Neural progenitor cell (in vitro differentiated cells): ENCODE measurements at regions not wholly inside any gene's neighbourhood (a gene's known extent, or its start where the extent isn't known, plus 50 kb on each side); places are given as distances from the start of the nearest gene placed in this dataset.

Experiments
- DNase-seq: peaks from one replicate; pipeline ENCODE4 v3.0.0-alpha.2; 2016; ENCODE audit warnings: low spot score
- H2AFZ ChIP-seq: fragments of 200-600 bp; sonication (generic); replicated peaks from 2 replicates; pipeline ENCODE4 v1.6.1; 2016; ENCODE audit warnings: antibody characterized with exemption
- H3F3A ChIP-seq: fragments of 200-600 bp; sonication (generic); 2 replicates; pipeline ENCODE4 v1.6.1; 2016; ENCODE audit warnings: antibody characterized with exemption, low read depth
- H3K27ac ChIP-seq: fragments of 200-600 bp; sonication (generic); 2 replicates; pipeline ENCODE4 v1.5.1; 2016; ENCODE audit warnings: mild to moderate bottlenecking
- H3K27me3 ChIP-seq: fragments of 200-600 bp; sonication (generic); 2 replicates; pipeline ENCODE4 v1.6.1; 2016; ENCODE audit warnings: mild to moderate bottlenecking, moderate library complexity
- H3K36me3 ChIP-seq: fragments of 200-600 bp; sonication (generic); 2 replicates; pipeline ENCODE4 v1.5.1; 2016
- H3K4me1 ChIP-seq: fragments of 200-600 bp; sonication (generic); 2 replicates; pipeline ENCODE4 v1.6.1; 2016; ENCODE audit warnings: mixed run types
- H3K4me2 ChIP-seq: fragments of 200-600 bp; sonication (generic); 2 replicates; pipeline ENCODE4 v1.6.1; 2016
- H3K4me3 ChIP-seq: fragments of 200-600 bp; sonication (generic); 2 replicates; pipeline ENCODE4 v1.5.1; 2016
- H3K79me2 ChIP-seq: fragments of 200-600 bp; sonication (generic); 2 replicates; pipeline ENCODE4 v1.6.1; 2016; ENCODE audit warnings: low read depth
- H3K9ac ChIP-seq: fragments of 200-600 bp; sonication (generic); 2 replicates; pipeline ENCODE4 v1.6.1; 2016
- H3K9me3 ChIP-seq: fragments of 200-600 bp; sonication (generic); 2 replicates; pipeline ENCODE4 v1.5.1; 2016; ENCODE audit warnings: low read depth
- H4K20me1 ChIP-seq: fragments of 200-600 bp; sonication (generic); 2 replicates; pipeline ENCODE4 v1.6.1; 2016; ENCODE audit warnings: low read depth
- H3K27ac Mint-ChIP-seq: 3 replicates; pipeline ENCODE4 v1.8.0; 2021; ENCODE audit warnings: mixed read lengths
- H3K27me3 Mint-ChIP-seq: 2 replicates; pipeline ENCODE4 v1.8.0; 2022; ENCODE audit warnings: low read depth, mild to moderate bottlenecking, inconsistent platforms, moderate library complexity, mixed read lengths; ENCODE audit not compliant: insufficient read depth
- H3K36me3 Mint-ChIP-seq: 3 replicates; pipeline ENCODE4 v1.8.0; 2021; ENCODE audit warnings: mixed read lengths
- H3K4me1 Mint-ChIP-seq: 3 replicates; pipeline ENCODE4 v1.8.0; 2021; ENCODE audit warnings: mixed read lengths
- H3K4me3 Mint-ChIP-seq: 3 replicates; pipeline ENCODE4 v1.8.0; 2021; ENCODE audit warnings: mild to moderate bottlenecking, moderate library complexity, mixed read lengths
- H3K9me3 Mint-ChIP-seq: 3 replicates; pipeline ENCODE4 v1.8.0; 2020; ENCODE audit warnings: mixed read lengths
- EZH2 ChIP-seq: fragments of 200-600 bp; sonication (generic); IDR thresholded peaks from 2 replicates; pipeline ENCODE4 v1.6.1; 2017; ENCODE audit warnings: antibody characterized with exemption, mild to moderate bottlenecking, moderate library complexity
- EZH2phosphoT487 ChIP-seq: fragments of 200-600 bp; sonication (generic); IDR thresholded peaks from 2 replicates; pipeline ENCODE4 v1.6.1; 2017; ENCODE audit warnings: antibody characterized with exemption
- TF ChIP-seq, protein P1 (sequence below): fragments of 200-600 bp; sonication (generic); IDR thresholded peaks from 2 replicates; pipeline ENCODE4 v1.5.1; 2017; ENCODE audit warnings: antibody characterized with exemption, mild to moderate bottlenecking

DNA sequence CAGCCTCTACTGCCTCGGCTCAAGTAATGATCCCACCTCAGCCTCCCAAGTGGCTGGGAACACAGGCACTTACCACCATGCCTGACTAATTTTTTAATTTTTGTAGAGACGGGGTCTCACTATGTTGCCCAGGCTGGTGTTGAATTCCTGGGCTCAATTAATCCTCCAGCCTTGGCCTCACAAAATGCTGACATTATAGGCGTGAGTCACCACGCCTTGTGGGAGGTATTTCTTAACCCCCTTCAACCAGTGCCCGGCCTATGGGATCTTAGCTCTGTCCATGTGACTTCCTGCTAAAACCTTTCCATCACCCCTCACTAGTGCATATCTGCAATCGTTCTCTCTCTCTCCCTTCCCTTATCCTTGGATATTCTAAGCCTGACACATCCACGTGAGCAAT is 86.4 kb downstream of the FOXD2 start:
- Mint-ChIP-seq H3K9me3 (peaks cover 14% of the 10 kb centered on the region), H3K36me3 (no peaks in the 10 kb centered on the region), H3K27ac (no peak overlapping the region), H3K4me3 (no peak overlapping the region), H3K27me3 (peaks cover 5% of the 10 kb centered on the region), H3K4me1 (peaks cover 17% of the 10 kb centered on the region)
- Histone ChIP-seq H3K4me1 (no peaks in the 10 kb centered on the region), H3K9ac (no peak overlapping the region), H3K27me3 (peaks cover 52% of the 10 kb centered on the region), H2AFZ (no peak overlapping the region), H3K36me3 (no peaks in the 10 kb centered on the region), H3K4me3 (no peak overlapping the region), H4K20me1 (no peaks in the 10 kb centered on the region), H3K4me2 (no peak overlapping the region), H3K27ac (no peak overlapping the region), H3K79me2 (no peaks in the 10 kb centered on the region), H3K9me3 (peaks cover 5% of the 10 kb centered on the region), H3F3A (no peaks in the 10 kb centered on the region)
- no peak for TF ChIP-seq EZH2
- TF ChIP-seq, protein P1, sequence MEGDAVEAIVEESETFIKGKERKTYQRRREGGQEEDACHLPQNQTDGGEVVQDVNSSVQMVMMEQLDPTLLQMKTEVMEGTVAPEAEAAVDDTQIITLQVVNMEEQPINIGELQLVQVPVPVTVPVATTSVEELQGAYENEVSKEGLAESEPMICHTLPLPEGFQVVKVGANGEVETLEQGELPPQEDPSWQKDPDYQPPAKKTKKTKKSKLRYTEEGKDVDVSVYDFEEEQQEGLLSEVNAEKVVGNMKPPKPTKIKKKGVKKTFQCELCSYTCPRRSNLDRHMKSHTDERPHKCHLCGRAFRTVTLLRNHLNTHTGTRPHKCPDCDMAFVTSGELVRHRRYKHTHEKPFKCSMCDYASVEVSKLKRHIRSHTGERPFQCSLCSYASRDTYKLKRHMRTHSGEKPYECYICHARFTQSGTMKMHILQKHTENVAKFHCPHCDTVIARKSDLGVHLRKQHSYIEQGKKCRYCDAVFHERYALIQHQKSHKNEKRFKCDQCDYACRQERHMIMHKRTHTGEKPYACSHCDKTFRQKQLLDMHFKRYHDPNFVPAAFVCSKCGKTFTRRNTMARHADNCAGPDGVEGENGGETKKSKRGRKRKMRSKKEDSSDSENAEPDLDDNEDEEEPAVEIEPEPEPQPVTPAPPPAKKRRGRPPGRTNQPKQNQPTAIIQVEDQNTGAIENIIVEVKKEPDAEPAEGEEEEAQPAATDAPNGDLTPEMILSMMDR, result no peak
- TF ChIP-seq EZH2phosphoT487, result no peak
- DNase-seq, result no peak

DNA sequence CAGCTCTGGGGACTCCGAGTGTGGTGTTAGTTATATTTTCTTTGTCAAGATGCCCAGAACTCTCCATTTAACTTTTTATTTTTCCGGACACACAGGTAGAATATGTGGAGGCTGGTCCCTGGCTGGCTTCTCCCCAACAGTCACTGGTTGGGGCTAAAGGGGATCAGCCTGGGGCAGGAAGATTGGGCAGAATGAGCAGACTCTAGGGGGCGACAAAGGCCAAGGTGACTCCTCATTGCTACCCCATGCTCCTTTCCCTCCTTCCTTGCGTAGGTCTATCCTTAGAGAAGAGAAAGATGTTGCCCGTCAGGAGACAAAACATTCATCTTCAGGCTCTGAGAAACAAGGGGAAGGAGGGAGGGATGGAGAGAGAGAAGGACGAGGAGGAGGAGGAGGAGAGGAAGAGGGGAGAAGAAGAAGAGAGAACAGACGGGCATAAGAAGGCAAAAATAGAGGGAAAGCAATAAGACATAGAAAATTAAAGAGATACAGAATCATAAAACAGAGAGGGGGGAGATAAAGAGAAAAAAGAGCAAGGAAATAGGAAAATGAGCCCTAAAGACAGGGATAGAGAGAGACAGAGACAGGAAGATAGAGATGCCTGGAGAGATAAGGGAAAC is 89.9 kb downstream of the FOXD2 start:
- H3K27me3 Mint-ChIP-seq, result peaks cover 3% of the 10 kb centered on the region
- H3K4me3 Mint-ChIP-seq, result no peak overlapping the region
- no peak overlapping the region for H3K27ac Mint-ChIP-seq

DNA sequence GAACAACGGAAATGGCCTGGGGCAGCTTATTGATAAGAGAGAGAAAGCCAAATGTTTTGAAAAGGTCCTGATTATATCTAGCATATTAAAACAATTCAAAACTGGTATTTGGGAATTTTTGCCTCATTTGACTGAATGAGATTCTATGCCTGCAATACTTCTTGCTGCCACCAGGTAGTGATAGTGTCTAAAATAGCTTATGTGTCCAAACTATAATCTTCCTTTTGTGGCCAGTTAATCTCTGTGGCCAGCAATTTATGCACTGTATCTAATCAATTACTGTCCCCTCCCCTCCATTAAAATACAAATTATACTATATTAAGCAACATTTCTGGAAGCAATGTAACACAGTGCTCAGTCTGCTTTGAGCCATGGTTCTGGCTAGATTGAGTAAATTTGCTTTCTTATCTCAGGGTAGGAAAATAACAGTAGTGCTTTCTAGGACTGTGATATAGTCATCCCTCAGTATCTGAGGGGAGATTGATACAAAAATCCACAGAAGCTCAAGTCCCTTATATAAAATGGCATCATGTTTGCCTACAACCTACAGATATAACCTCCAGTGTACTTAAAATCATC is 91.8 kb downstream of the FOXD2 start:
- H3K27ac ChIP-seq, result no peak overlapping the region
- Mint-ChIP-seq H3K36me3 (no peaks in the 10 kb centered on the region), H3K27ac (no peak overlapping the region), H3K4me3 (no peak overlapping the region), H3K27me3 (peaks cover 8% of the 10 kb centered on the region), H3K9me3 (peaks cover 19% of the 10 kb centered on the region), H3K4me1 (peaks cover 18% of the 10 kb centered on the region)
- no peak for DNase-seq
- no peaks in the 10 kb centered on the region for H3K36me3 ChIP-seq
- no peaks in the 10 kb centered on the region for H4K20me1 ChIP-seq
- H3K9ac ChIP-seq, result no peak overlapping the region
- H3K4me3 ChIP-seq, result no peak overlapping the region
- H3K4me1 ChIP-seq, result peaks cover 13% of the 10 kb centered on the region
- H3K79me2 ChIP-seq, result no peaks in the 10 kb centered on the region
- TF ChIP-seq EZH2phosphoT487, result no peak
- TF ChIP-seq, protein P1, result peak; percentile 67
- TF ChIP-seq EZH2, result no peak
- no peak overlapping the region for H3K4me2 ChIP-seq
- H3K9me3 ChIP-seq, result peaks cover 12% of the 10 kb centered on the region
- H3F3A ChIP-seq, result peaks cover 21% of the 10 kb centered on the region
- no peak overlapping the region for H2AFZ ChIP-seq
- H3K27me3 ChIP-seq, result peaks cover 44% of the 10 kb centered on the region

More for the DNA sequence above, 89.9 kb downstream of the FOXD2 start:
- H3K27ac ChIP-seq, result no peak overlapping the region
- H3K4me1 ChIP-seq, result peaks cover 2% of the 10 kb centered on the region
- H2AFZ ChIP-seq, result no peak overlapping the region
- peaks cover 12% of the 10 kb centered on the region for H3K9me3 ChIP-seq
- H3K9ac ChIP-seq, result no peak overlapping the region
- H3K36me3 Mint-ChIP-seq, result no peaks in the 10 kb centered on the region
- peaks cover 19% of the 10 kb centered on the region for H3K4me1 Mint-ChIP-seq
- H3K4me3 ChIP-seq, result no peak overlapping the region
- peaks cover 19% of the 10 kb centered on the region for H3K9me3 Mint-ChIP-seq
- H3K36me3 ChIP-seq, result no peaks in the 10 kb centered on the region
- peaks cover 50% of the 10 kb centered on the region for H3K27me3 ChIP-seq
- TF ChIP-seq EZH2, result no peak
- TF ChIP-seq, protein P1, result peak; percentile 62
- H3K4me2 ChIP-seq, result no peak overlapping the region
- H4K20me1 ChIP-seq, result no peaks in the 10 kb centered on the region
- peaks cover 9% of the 10 kb centered on the region for H3F3A ChIP-seq
- peak; percentile 46 for DNase-seq
- H3K79me2 ChIP-seq, result no peaks in the 10 kb centered on the region
